Astrocyte of the spinal cord (primary cell): ENCODE measurements at regions not wholly inside any gene's neighbourhood (a gene's known extent, or its start where the extent isn't known, plus 50 kb on each side); places are given as distances from the start of the nearest gene placed in this dataset.
A peak's percentile ranks its signal among the peaks of the same experiment; 100 is the strongest.

Experiments used
- DNase-seq: peaks from one replicate; pipeline ENCODE4 v3.0.0; 2011; ENCODE audit warnings: low read depth, low spot score
- H3K4me3 ChIP-seq: 2 replicates; pipeline ENCODE4 v1.5.1; 2011; ENCODE audit warnings: low read depth, mild to moderate bottlenecking, low read length, moderate library complexity
- CTCF ChIP-seq: IDR thresholded peaks from 2 replicates; pipeline ENCODE4 v1.5.1; 2012; ENCODE audit warnings: low read depth, mild to moderate bottlenecking, low read length, inconsistent platforms
- in situ Hi-C: cut with HindIII; loops from 2 replicates; pipeline ENCODE4 v1.10.0; 2017; ENCODE audit warnings: low sequenced_read_pairs

GRCh38 chr4:104128850-104129213, 365.9 kb downstream of the CXXC4 start:
- no peak for TF ChIP-seq CTCF
- peak; percentile 14 for DNase-seq
- in situ Hi-C loops: no loop called here
- H3K4me3 ChIP-seq: no peak overlapping the region

GRCh38 chr4:104128031-104128849, 366.5 kb downstream of the CXXC4 start:
- peak; percentile 22 for DNase-seq
- in situ Hi-C loops: no loop called here
- TF ChIP-seq CTCF: no peak

GRCh38 chr4:104123021-104123420, 371.7 kb downstream of the CXXC4 start:
- in situ Hi-C loops: no loop called here
- H3K4me3 ChIP-seq: no peak overlapping the region
- no peak for TF ChIP-seq CTCF
- DNase-seq: no peak

More at GRCh38 chr4:104128031-104128849, 366.5 kb downstream of the CXXC4 start:
- no peak overlapping the region for H3K4me3 ChIP-seq

- no peak for TF ChIP-seq CTCF
- no peak overlapping the region for H3K4me3 ChIP-seq
- in situ Hi-C loops: no loop called here
- no peak for DNase-seq
Observed at GRCh38 chr4:104117776-104118175, 376.9 kb downstream of the CXXC4 start.

GRCh38 chr4:104113850-104114249, 380.8 kb downstream of the CXXC4 start:
- no peak for TF ChIP-seq CTCF
- H3K4me3 ChIP-seq: no peak overlapping the region
- in situ Hi-C loops: no loop called here
- no peak for DNase-seq

- no peak for TF ChIP-seq CTCF
- in situ Hi-C loops: no loop called here
- no peak overlapping the region for H3K4me3 ChIP-seq
- DNase-seq: no peak
Observed at GRCh38 chr4:104099141-104099540, 379.4 kb upstream of the TACR3 start.
